GM18499 (cell line): ENCODE measurements at regions not wholly inside any gene's neighbourhood (a gene's known extent, or its start where the extent isn't known, plus 50 kb on each side); places are given as distances from the start of the nearest gene placed in this dataset.

Source experiments
- ATAC-seq: cut with Tn5 transposase; IDR thresholded peaks from one replicate; pipeline ENCODE4 v1.9.1; 2021; ENCODE audit warnings: moderate number of reproducible peaks; ENCODE audit not compliant: insufficient read depth, unreplicated experiment

GRCh38 chr5:96143450-96143849 lies 181.8 kb upstream of the ELL2 start:
- no peak for ATAC-seq

- ATAC-seq, result no peak
Measured at GRCh38 chr5:96142786-96143434, 181.3 kb upstream of the ELL2 start.

GRCh38 chr5:96142184-96142781 lies 180.6 kb upstream of the ELL2 start:
- no peak for ATAC-seq

GRCh38 chr5:96141749-96142148 lies 180.1 kb upstream of the ELL2 start:
- ATAC-seq, result no peak

- no peak for ATAC-seq
Measured at GRCh38 chr5:96140496-96140895, 178.8 kb upstream of the ELL2 start.

GRCh38 chr5:96140084-96140483 lies 178.4 kb upstream of the ELL2 start:
- ATAC-seq, result no peak

- no peak for ATAC-seq
Measured at GRCh38 chr5:96134886-96135285, 173.2 kb upstream of the ELL2 start.

GRCh38 chr5:96133341-96134079 lies 171.9 kb upstream of the ELL2 start:
- ATAC-seq, result no peak

- no peak for ATAC-seq
Measured at GRCh38 chr5:96129276-96129675, 167.6 kb upstream of the ELL2 start.

- ATAC-seq, result no peak
Measured at GRCh38 chr5:96128204-96128864, 166.7 kb upstream of the ELL2 start.

- ATAC-seq, result no peak
Measured at GRCh38 chr5:96127538-96127937, 165.9 kb upstream of the ELL2 start.

GRCh38 chr5:96125231-96125891 lies 163.7 kb upstream of the ELL2 start:
- ATAC-seq, result no peak

- no peak for ATAC-seq
Measured at GRCh38 chr5:96124589-96124988, 162.9 kb upstream of the ELL2 start.

- ATAC-seq, result no peak
Measured at GRCh38 chr5:96123418-96123817, 161.8 kb upstream of the ELL2 start.

- no peak for ATAC-seq
Measured at GRCh38 chr5:96121364-96121763, 159.7 kb upstream of the ELL2 start.

GRCh38 chr5:96120120-96120519 lies 158.5 kb upstream of the ELL2 start:
- no peak for ATAC-seq

- ATAC-seq, result no peak
Measured at GRCh38 chr5:96117771-96118651, 156.4 kb upstream of the ELL2 start.

GRCh38 chr5:96115147-96115807 lies 153.6 kb upstream of the ELL2 start:
- ATAC-seq, result no peak

- ATAC-seq, result no peak
Measured at GRCh38 chr5:96114736-96115135, 153.1 kb upstream of the ELL2 start.
